Progenitor cell of endocrine pancreas (in vitro differentiated cells): ENCODE measurements at regions not wholly inside any gene's neighbourhood (a gene's known extent, or its start where the extent isn't known, plus 50 kb on each side); places are given as distances from the start of the nearest gene placed in this dataset.
"Not testable (repeated sequence)": the region's sequence is repeated elsewhere in the genome, so short reads cannot be mapped to it uniquely, and the experiment has no call there.

Source experiments
- DNase-seq: peaks from one replicate; pipeline ENCODE4 v3.0.0; 2021; ENCODE audit warnings: low spot score; ENCODE audit not compliant: unreplicated experiment
- H3K27ac Mint-ChIP-seq: 2 replicates; pipeline ENCODE4 v1.8.0; 2021; ENCODE audit warnings: mild to moderate bottlenecking, moderate library complexity, mixed read lengths
- H3K27me3 Mint-ChIP-seq: 2 replicates; pipeline ENCODE4 v1.8.0; 2021; ENCODE audit warnings: mixed read lengths
- H3K36me3 Mint-ChIP-seq: 2 replicates; pipeline ENCODE4 v1.8.0; 2022; ENCODE audit warnings: mixed read lengths; ENCODE audit not compliant: insufficient read depth
- H3K4me1 Mint-ChIP-seq: 2 replicates; pipeline ENCODE4 v1.8.0; 2021; ENCODE audit warnings: low read depth, mixed read lengths
- H3K4me3 Mint-ChIP-seq: 2 replicates; pipeline ENCODE4 v1.8.0; 2021; ENCODE audit warnings: low read depth, mild to moderate bottlenecking, moderate library complexity, mixed read lengths
- H3K9me3 Mint-ChIP-seq: 2 replicates; pipeline ENCODE4 v1.8.0; 2021; ENCODE audit warnings: low read depth, mixed read lengths
- CTCF ChIP-seq: fragments of 200-600 bp; sonication (generic); IDR thresholded peaks from one replicate; pipeline ENCODE4 v1.5.0; 2021; ENCODE audit warnings: antibody characterized with exemption, mild to moderate bottlenecking; ENCODE audit not compliant: unreplicated experiment

- Mint-ChIP-seq H3K4me3 (no peak overlapping the region), H3K9me3 (no peaks in the 10 kb centered on the region), H3K36me3 (no peaks in the 10 kb centered on the region), H3K27ac (no peak overlapping the region), H3K4me1 (no peaks in the 10 kb centered on the region), H3K27me3 (no peaks in the 10 kb centered on the region)
- TF ChIP-seq CTCF, result no peak
- no peak for DNase-seq
Measured at GRCh38 chr13:44826591-44827350, 162.5 kb downstream of the NUFIP1 start.

GRCh38 chr13:44825953-44826352, 163.3 kb downstream of the NUFIP1 start:
- Mint-ChIP-seq H3K27ac (no peak overlapping the region), H3K4me3 (no peak overlapping the region), H3K4me1 (no peaks in the 10 kb centered on the region), H3K36me3 (no peaks in the 10 kb centered on the region), H3K9me3 (no peaks in the 10 kb centered on the region), H3K27me3 (no peaks in the 10 kb centered on the region)
- TF ChIP-seq CTCF, result no peak
- no peak for DNase-seq

- not testable (repeated sequence) for DNase-seq, H3K27me3 Mint-ChIP-seq, H3K4me1 Mint-ChIP-seq, H3K9me3 Mint-ChIP-seq, H3K4me3 Mint-ChIP-seq, H3K36me3 Mint-ChIP-seq, H3K27ac Mint-ChIP-seq
Measured at GRCh38 chr13:44823555-44823954, 165.7 kb downstream of the NUFIP1 start.

GRCh38 chr13:44822291-44822690, 167.0 kb downstream of the NUFIP1 start:
- H3K27ac Mint-ChIP-seq, result no peak overlapping the region
- no peaks in the 10 kb centered on the region for H3K9me3 Mint-ChIP-seq
- TF ChIP-seq CTCF, result no peak
- no peaks in the 10 kb centered on the region for H3K36me3 Mint-ChIP-seq
- DNase-seq, result no peak
- H3K4me1 Mint-ChIP-seq, result peaks cover 8% of the 10 kb centered on the region
- no peaks in the 10 kb centered on the region for H3K27me3 Mint-ChIP-seq
- H3K4me3 Mint-ChIP-seq, result no peak overlapping the region

GRCh38 chr13:44819772-44820171, 169.5 kb downstream of the NUFIP1 start:
- TF ChIP-seq CTCF, result no peak
- H3K27me3 Mint-ChIP-seq, result no peaks in the 10 kb centered on the region
- peaks cover 12% of the 10 kb centered on the region for H3K4me1 Mint-ChIP-seq
- no peaks in the 10 kb centered on the region for H3K36me3 Mint-ChIP-seq
- no peak for DNase-seq
- H3K27ac Mint-ChIP-seq, result no peak overlapping the region
- H3K9me3 Mint-ChIP-seq, result no peaks in the 10 kb centered on the region
- H3K4me3 Mint-ChIP-seq, result no peak overlapping the region

- no peak for TF ChIP-seq CTCF
- no peak overlapping the region for H3K27ac Mint-ChIP-seq
- no peaks in the 10 kb centered on the region for H3K27me3 Mint-ChIP-seq
- H3K4me3 Mint-ChIP-seq, result no peak overlapping the region
- DNase-seq, result no peak
- no peaks in the 10 kb centered on the region for H3K9me3 Mint-ChIP-seq
- peaks cover 12% of the 10 kb centered on the region for H3K4me1 Mint-ChIP-seq
- no peaks in the 10 kb centered on the region for H3K36me3 Mint-ChIP-seq
Measured at GRCh38 chr13:44819245-44819644, 170.0 kb downstream of the NUFIP1 start.
